ENCODE measurements at regions not wholly inside any gene's neighbourhood (a gene's known extent, or its start where the extent isn't known, plus 50 kb on each side); places are given as distances from the start of the nearest gene placed in this dataset.
"Not testable (repeated sequence)": the region's sequence is repeated elsewhere in the genome, so short reads cannot be mapped to it uniquely, and the experiment has no call there.

DNA sequence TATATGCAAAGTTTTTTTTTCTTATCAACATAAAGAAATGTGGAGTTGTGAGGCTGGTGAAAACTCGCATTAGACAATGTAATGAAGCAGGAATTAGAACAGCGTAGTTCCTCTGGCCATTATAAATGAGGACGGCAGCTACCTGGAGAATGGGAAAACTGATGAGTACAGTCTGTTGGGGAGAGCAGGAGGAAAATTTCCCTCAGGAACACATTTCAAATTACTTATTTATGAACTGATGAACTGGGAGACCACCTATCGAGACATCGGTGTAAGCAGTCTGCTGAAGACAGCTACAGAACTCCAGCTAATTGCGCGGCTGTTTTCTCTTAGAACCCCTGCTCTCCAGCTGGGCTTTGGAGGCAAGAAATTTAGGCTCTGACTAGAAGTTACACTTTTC, 343.9 kb upstream of the CLINT1 start:
- TF ChIP-seq CTCF (IDR thresholded peaks at IDR 0.05; ENCODE audit: insufficient read depth, low read length, poor library complexity, severe bottlenecking): no peak
- Histone ChIP-seq H3K36me3 (ENCODE audit: control insufficient read depth, insufficient read depth, low read length) (no peaks in the 10 kb centered on the region), H3K27me3 (replicated peaks; ENCODE audit: control insufficient read depth, insufficient read depth, low read length) (peaks cover 1% of the 10 kb centered on the region), H3K4me3 (replicated peaks; ENCODE audit: low read depth, low read length) (no peak overlapping the region)
- DNase-seq (ENCODE audit: extremely low read depth, insufficient read length): no peak

- H3K27me3 ChIP-seq (replicated peaks; ENCODE audit: control insufficient read depth, insufficient read depth, low read length): peaks cover 1% of the 10 kb centered on the region
- no peak for DNase-seq (ENCODE audit: extremely low read depth, insufficient read length)
- no peak overlapping the region for H3K4me3 ChIP-seq (replicated peaks; ENCODE audit: low read depth, low read length)
- no peak for TF ChIP-seq CTCF (IDR thresholded peaks at IDR 0.05; ENCODE audit: insufficient read depth, low read length, poor library complexity, severe bottlenecking)
- H3K36me3 ChIP-seq (ENCODE audit: control insufficient read depth, insufficient read depth, low read length): no peaks in the 10 kb centered on the region
These were observed 341.7 kb upstream of the CLINT1 start for GRCh38 chr5:158200619-158201018.

DNA sequence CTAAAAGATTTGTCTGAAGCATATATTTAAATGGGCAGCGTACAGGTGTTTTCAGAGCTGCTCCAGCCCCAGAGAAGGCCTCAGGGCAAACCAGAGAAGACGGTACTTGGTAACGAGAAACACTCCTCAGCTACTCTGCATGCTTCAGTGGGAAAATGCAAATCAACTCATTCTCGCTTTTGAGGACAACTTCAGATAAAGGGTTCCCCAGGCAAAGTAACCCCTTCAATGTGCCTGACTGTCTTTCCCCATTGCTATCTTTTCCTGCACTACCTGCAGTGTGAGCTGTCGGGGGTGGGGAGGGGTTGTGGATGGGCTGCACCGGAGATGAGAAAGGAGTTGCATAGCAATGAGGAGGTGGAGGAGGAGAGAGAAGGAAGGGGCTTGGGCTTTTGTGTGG, 339.7 kb upstream of the CLINT1 start:
- TF ChIP-seq CTCF (IDR thresholded peaks at IDR 0.05; ENCODE audit: insufficient read depth, low read length, poor library complexity, severe bottlenecking): no peak
- H3K27me3 ChIP-seq (replicated peaks; ENCODE audit: control insufficient read depth, insufficient read depth, low read length): peaks cover 1% of the 10 kb centered on the region
- H3K36me3 ChIP-seq (ENCODE audit: control insufficient read depth, insufficient read depth, low read length): no peaks in the 10 kb centered on the region
- peak; percentile 28 for DNase-seq (ENCODE audit: extremely low read depth, insufficient read length)
- H3K4me3 ChIP-seq (replicated peaks; ENCODE audit: low read depth, low read length): no peak overlapping the region

GRCh38 chr5:158195416-158196210, 336.7 kb upstream of the CLINT1 start:
- DNase-seq (ENCODE audit: extremely low read depth, insufficient read length): no peak
- Histone ChIP-seq H3K4me3 (replicated peaks; ENCODE audit: low read depth, low read length) (no peak overlapping the region), H3K27me3 (replicated peaks; ENCODE audit: control insufficient read depth, insufficient read depth, low read length) (peaks cover under 1% of the 10 kb centered on the region), H3K36me3 (ENCODE audit: control insufficient read depth, insufficient read depth, low read length) (no peaks in the 10 kb centered on the region)
- TF ChIP-seq CTCF (IDR thresholded peaks at IDR 0.05; ENCODE audit: insufficient read depth, low read length, poor library complexity, severe bottlenecking): no peak

DNA sequence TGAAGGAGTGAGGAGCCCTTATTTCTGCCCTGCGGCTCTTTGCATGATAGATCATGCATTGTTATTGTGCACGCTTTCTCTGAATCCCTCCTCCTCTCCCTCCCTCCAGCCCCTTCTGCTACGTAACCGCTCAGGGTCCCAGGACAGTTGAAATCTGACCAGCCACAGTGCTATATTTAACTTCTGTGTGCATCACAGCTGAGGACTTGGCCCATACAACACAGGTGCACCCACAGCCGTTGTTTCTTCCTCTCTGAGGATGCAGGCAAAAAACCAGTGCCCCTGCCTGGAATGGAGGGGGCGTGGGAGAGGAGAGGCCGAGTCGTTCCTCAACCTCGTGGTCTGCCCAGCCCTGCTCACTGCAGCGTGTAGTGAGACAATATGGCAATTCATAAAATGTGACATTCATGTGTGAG, 335.6 kb upstream of the CLINT1 start:
- DNase-seq (ENCODE audit: extremely low read depth, insufficient read length): no peak
- TF ChIP-seq CTCF (IDR thresholded peaks at IDR 0.05; ENCODE audit: insufficient read depth, low read length, poor library complexity, severe bottlenecking): no peak
- no peak overlapping the region for H3K4me3 ChIP-seq (replicated peaks; ENCODE audit: low read depth, low read length)
- no peaks in the 10 kb centered on the region for H3K27me3 ChIP-seq (replicated peaks; ENCODE audit: control insufficient read depth, insufficient read depth, low read length)
- no peaks in the 10 kb centered on the region for H3K36me3 ChIP-seq (ENCODE audit: control insufficient read depth, insufficient read depth, low read length)

GRCh38 chr5:158193395-158193794, 334.4 kb upstream of the CLINT1 start:
- H3K36me3 ChIP-seq (ENCODE audit: control insufficient read depth, insufficient read depth, low read length); H3K4me3 ChIP-seq (replicated peaks; ENCODE audit: low read depth, low read length); H3K27me3 ChIP-seq (replicated peaks; ENCODE audit: control insufficient read depth, insufficient read depth, low read length); DNase-seq (ENCODE audit: extremely low read depth, insufficient read length): not testable (repeated sequence)

Data from GM06990 (cell line).